CD14-positive monocyte (primary cell): ENCODE measurements at regions not wholly inside any gene's neighbourhood (a gene's known extent, or its start where the extent isn't known, plus 50 kb on each side); places are given as distances from the start of the nearest gene placed in this dataset.

Experiments used
- DNase-seq, 3 donors: peaks; one replicate each; pipeline ENCODE4 v3.0.0-alpha.2; 2011 to 2022
- H2AFZ ChIP-seq: 2 replicates; pipeline ENCODE4 v1.6.0; 2012; ENCODE audit warnings: mild to moderate bottlenecking, low read depth, low read length, inconsistent platforms; ENCODE audit not compliant: insufficient read depth, poor library complexity, severe bottlenecking
- H3K27ac ChIP-seq, 2 donors: 1 replicate in 1 of 2; 2 replicates in 1 of 2; pipeline ENCODE4 v1.5.1; 2012 to 2013; ENCODE audit warnings: low read length in 2 of 2, control low read depth in 1 of 2, inconsistent platforms in 1 of 2, low read depth in 1 of 2, mild to moderate bottlenecking in 1 of 2
- H3K27me3 ChIP-seq, 2 donors: one replicate each; pipeline versions ENCODE4 v1.6.0 to v1.6.1; 2011 to 2013; ENCODE audit warnings: low read length in 2 of 2; ENCODE audit not compliant: control insufficient read depth in 2 of 2, insufficient read depth in 2 of 2
- H3K36me3 ChIP-seq, 2 donors: replicated peaks in 1 of 2; 1 replicate in 1 of 2; 2 replicates in 1 of 2; pipeline versions ENCODE4 v1.5.1 to v1.6.1; 2012 to 2013; ENCODE audit warnings: low read length in 2 of 2, control low read depth in 1 of 2, inconsistent platforms in 1 of 2, mild to moderate bottlenecking in 1 of 2; ENCODE audit not compliant: insufficient read depth in 2 of 2, control insufficient read depth in 1 of 2
- H3K4me1 ChIP-seq, 2 donors: 1 replicate in 1 of 2; 2 replicates in 1 of 2; pipeline versions ENCODE4 v1.5.1 to v1.6.1; 2012 to 2013; ENCODE audit warnings: low read length in 2 of 2, control low read depth in 1 of 2, inconsistent platforms in 1 of 2, mild to moderate bottlenecking in 1 of 2, moderate library complexity in 1 of 2; ENCODE audit not compliant: insufficient read depth in 2 of 2, control insufficient read depth in 1 of 2
- H3K4me2 ChIP-seq: replicated peaks from 2 replicates; pipeline ENCODE3; 2012; ENCODE audit warnings: low read length, moderate library complexity, mild to moderate bottlenecking; ENCODE audit not compliant: poor library complexity, severe bottlenecking; ENCODE audit errors: extremely low read depth
- H3K4me3 ChIP-seq, 3 experiments: fragments of 200-600 bp in 1 of 3; sonication (generic) in 1 of 3; replicated peaks in 1 of 3; 1 replicate in 2 of 3; 2 replicates in 1 of 3; pipeline ENCODE4 v1.5.1; 2011 to 2013; ENCODE audit warnings: low read length in 3 of 3, mild to moderate bottlenecking in 3 of 3, control low read depth in 2 of 3, low read depth in 2 of 3, inconsistent platforms in 1 of 3, moderate library complexity in 1 of 3
- H3K79me2 ChIP-seq: 2 replicates; pipeline ENCODE4 v1.6.0; 2012; ENCODE audit warnings: mild to moderate bottlenecking, control low read depth, inconsistent platforms, low read length, moderate library complexity; ENCODE audit not compliant: insufficient read depth
- H3K9ac ChIP-seq: 2 replicates; pipeline ENCODE4 v1.6.0; 2017; ENCODE audit warnings: low read length, mild to moderate bottlenecking; ENCODE audit not compliant: insufficient read depth, poor library complexity, severe bottlenecking
- H3K9me3 ChIP-seq, 2 donors: replicated peaks in 1 of 2; 1 replicate in 1 of 2; 2 replicates in 1 of 2; pipeline versions ENCODE4 v1.5.1 to v1.6.1; 2012 to 2013; ENCODE audit warnings: low read length in 2 of 2, control low read depth in 1 of 2; ENCODE audit not compliant: control insufficient read depth in 1 of 2, insufficient read depth in 1 of 2
- H4K20me1 ChIP-seq: 2 replicates; pipeline ENCODE4 v1.6.0; 2012; ENCODE audit warnings: mild to moderate bottlenecking, low read length, control low read depth, moderate library complexity; ENCODE audit not compliant: insufficient read depth
- H3K27ac Mint-ChIP-seq, 7 donors: one replicate each; pipeline ENCODE4 v1.8.0; 2020; ENCODE audit warnings: mild to moderate bottlenecking in 7 of 7, mixed read lengths in 7 of 7, moderate library complexity in 6 of 7, inconsistent platforms in 2 of 7
- H3K27me3 Mint-ChIP-seq, 3 donors: one replicate each; pipeline ENCODE4 v1.8.0; 2021 to 2022; ENCODE audit warnings: low read depth in 3 of 3, mild to moderate bottlenecking in 3 of 3, mixed read lengths in 3 of 3, moderate library complexity in 3 of 3, inconsistent platforms in 1 of 3
- H3K36me3 Mint-ChIP-seq, 2 donors: one replicate each; pipeline ENCODE4 v1.8.0; 2020; ENCODE audit warnings: mixed read lengths in 2 of 2, inconsistent platforms in 1 of 2, mild to moderate bottlenecking in 1 of 2
- H3K4me1 Mint-ChIP-seq: one replicate; pipeline ENCODE4 v1.8.0; 2020; ENCODE audit warnings: mild to moderate bottlenecking, mixed read lengths
- H3K4me3 Mint-ChIP-seq, 2 donors: one replicate each; pipeline ENCODE4 v1.8.0; 2020; ENCODE audit warnings: mild to moderate bottlenecking in 2 of 2, mixed read lengths in 2 of 2, moderate library complexity in 1 of 2
- H3K9me3 Mint-ChIP-seq, 7 donors: one replicate each; pipeline ENCODE4 v1.8.0; 2020 to 2022; ENCODE audit warnings: mixed read lengths in 7 of 7, mild to moderate bottlenecking in 6 of 7, moderate library complexity in 6 of 7, inconsistent platforms in 2 of 7
- WGBS: methylation state at CpG from one replicate; pipeline ENCODE4 v1.1.5; 2013; ENCODE audit warnings: missing lambda C conversion rate; ENCODE audit not compliant: insufficient coverage; 5-methylcytosine and 5-hydroxymethylcytosine counted together
- intact Hi-C, 2 donors: fragments of 100-400 bp; cut with micrococcal nuclease; formaldehyde crosslinking; loops; one replicate each; pipeline versions ENCODE4 v1.15.0 to v1.15.1; 2023
- TF ChIP-seq, protein P1 (sequence below): fragments of 200-600 bp; IDR thresholded peaks from one replicate; pipeline ENCODE4 v1.8.0; 2022; ENCODE audit warnings: antibody characterized with exemption, mild to moderate bottlenecking

DNA sequence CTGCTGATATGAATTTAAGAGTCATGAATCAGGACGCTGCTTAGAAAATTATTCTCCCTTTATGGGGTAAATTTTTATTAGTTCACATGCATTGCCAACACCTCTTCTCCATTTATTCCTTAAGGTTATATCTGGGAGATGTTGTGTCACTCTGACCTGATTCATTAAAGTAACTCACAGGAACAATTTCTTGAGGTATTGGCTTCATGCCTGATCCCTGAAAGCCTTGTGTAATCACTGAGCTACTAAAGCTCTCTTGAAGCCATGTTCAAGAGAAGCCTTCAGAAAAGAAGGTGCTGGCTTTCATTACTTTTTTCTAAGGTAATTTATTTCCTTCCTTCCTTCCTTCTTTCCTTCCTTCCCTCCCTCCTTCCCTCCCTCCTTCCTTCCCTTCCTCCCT is 420.6 kb downstream of the RAB38 start:
- no peak for DNase-seq
- Histone ChIP-seq H3K27me3 (no peaks in the 10 kb centered on the region), H3K4me3 (no peak overlapping the region), H3K4me1 (no peaks in the 10 kb centered on the region), H2AFZ (no peak overlapping the region), H4K20me1 (no peaks in the 10 kb centered on the region), H3K9me3 (peaks cover 0 to 16% of the 10 kb centered on the region in 2 donors), H3K4me2 (no peak overlapping the region), H3K79me2 (no peaks in the 10 kb centered on the region), H3K36me3 (no peaks in the 10 kb centered on the region), H3K27ac (no peak overlapping the region), H3K9ac (no peak overlapping the region)
- TF ChIP-seq, protein P1, sequence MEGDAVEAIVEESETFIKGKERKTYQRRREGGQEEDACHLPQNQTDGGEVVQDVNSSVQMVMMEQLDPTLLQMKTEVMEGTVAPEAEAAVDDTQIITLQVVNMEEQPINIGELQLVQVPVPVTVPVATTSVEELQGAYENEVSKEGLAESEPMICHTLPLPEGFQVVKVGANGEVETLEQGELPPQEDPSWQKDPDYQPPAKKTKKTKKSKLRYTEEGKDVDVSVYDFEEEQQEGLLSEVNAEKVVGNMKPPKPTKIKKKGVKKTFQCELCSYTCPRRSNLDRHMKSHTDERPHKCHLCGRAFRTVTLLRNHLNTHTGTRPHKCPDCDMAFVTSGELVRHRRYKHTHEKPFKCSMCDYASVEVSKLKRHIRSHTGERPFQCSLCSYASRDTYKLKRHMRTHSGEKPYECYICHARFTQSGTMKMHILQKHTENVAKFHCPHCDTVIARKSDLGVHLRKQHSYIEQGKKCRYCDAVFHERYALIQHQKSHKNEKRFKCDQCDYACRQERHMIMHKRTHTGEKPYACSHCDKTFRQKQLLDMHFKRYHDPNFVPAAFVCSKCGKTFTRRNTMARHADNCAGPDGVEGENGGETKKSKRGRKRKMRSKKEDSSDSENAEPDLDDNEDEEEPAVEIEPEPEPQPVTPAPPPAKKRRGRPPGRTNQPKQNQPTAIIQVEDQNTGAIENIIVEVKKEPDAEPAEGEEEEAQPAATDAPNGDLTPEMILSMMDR, result no peak
- no peak overlapping the region for H3K27ac Mint-ChIP-seq
- no CpG with 5 or more reads among the region's 1 CpG for WGBS
- no peak overlapping the region for H3K4me3 Mint-ChIP-seq
- no peaks in the 10 kb centered on the region for H3K4me1 Mint-ChIP-seq
- H3K36me3 Mint-ChIP-seq, result no peaks in the 10 kb centered on the region
- H3K9me3 Mint-ChIP-seq, result peaks cover 0 to 6% (median 4%) of the 10 kb centered on the region in 7 donors
- intact Hi-C loops, result no loop called here
- H3K27me3 Mint-ChIP-seq, result no peaks in the 10 kb centered on the region

DNA sequence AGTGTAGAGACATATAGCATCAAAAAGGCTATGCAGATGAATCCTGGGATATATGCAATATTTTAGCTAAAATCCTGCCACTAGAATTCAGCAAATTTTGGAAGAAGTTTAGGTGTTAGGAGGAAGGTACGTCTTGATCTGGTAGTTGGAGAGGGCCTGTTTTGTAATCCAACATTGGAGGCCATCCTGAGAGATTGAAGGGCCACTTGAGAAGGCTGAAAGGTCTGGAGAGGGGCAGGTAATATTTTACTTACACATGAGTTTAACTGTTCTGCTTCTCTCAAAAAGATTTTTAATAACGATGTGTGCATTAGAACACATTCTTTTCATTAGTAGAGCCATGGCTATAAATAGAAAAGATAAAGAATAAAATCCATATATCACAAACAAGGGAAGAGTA is 422.1 kb downstream of the RAB38 start:
- Histone ChIP-seq H3K27me3 (no peaks in the 10 kb centered on the region), H3K9ac (no peak overlapping the region), H3K9me3 (peaks cover 0 to 16% of the 10 kb centered on the region in 2 donors), H3K27ac (no peak overlapping the region), H4K20me1 (no peaks in the 10 kb centered on the region), H3K4me1 (no peaks in the 10 kb centered on the region), H3K36me3 (no peaks in the 10 kb centered on the region), H3K4me3 (no peak overlapping the region), H3K79me2 (no peaks in the 10 kb centered on the region), H2AFZ (no peak overlapping the region), H3K4me2 (no peak overlapping the region)
- Mint-ChIP-seq H3K36me3 (no peaks in the 10 kb centered on the region), H3K9me3 (peaks cover 0 to 2% (median 0%) of the 10 kb centered on the region in 7 donors), H3K4me1 (no peaks in the 10 kb centered on the region), H3K27ac (no peak overlapping the region), H3K27me3 (no peaks in the 10 kb centered on the region), H3K4me3 (no peak overlapping the region)
- no peak for DNase-seq
- TF ChIP-seq, protein P1, result no peak
- intact Hi-C loops, result no loop called here
- 71% methylated on average over 1 of the region's 2 CpGs for WGBS
